Endothelial cell of umbilical vein (primary cell): ENCODE measurements at regions not wholly inside any gene's neighbourhood (a gene's known extent, or its start where the extent isn't known, plus 50 kb on each side); places are given as distances from the start of the nearest gene placed in this dataset.

ENCODE experiments used
- BruUV-seq: library from RNA; stranded (reverse); fragments of 400-500 nt; replicated peaks from 2 replicates; lab custom pipeline; 2021; lab: Mats Ljungman, UMichigan
- CTCF ChIA-PET: fragments of 300-600, 350-600 bp; sonication (Branson Sonifier 250); formaldehyde crosslinking; loops from one replicate; lab custom pipeline; 2021; ENCODE audit warnings: antibody characterized with exemption, inconsistent platforms; lab: Charles Lee
- POLR2A ChIA-PET: fragments of 300-600, 350-600 bp; sonication (Branson Sonifier 250); formaldehyde crosslinking; loops from one replicate; lab custom pipeline; 2021; ENCODE audit warnings: antibody characterized with exemption, inconsistent platforms; lab: Charles Lee
- DNase-seq: peaks from one replicate; pipeline ENCODE4 v3.0.0-alpha.2; 2011; ENCODE audit warnings: low read depth, low spot score
- FAIRE-seq: peaks from 2 replicates; lab custom pipeline; 2011; peaks lifted over from hg19 to GRCh38; lab: Jason Lieb, UNC
- H2AFZ ChIP-seq: 2 replicates; pipeline ENCODE4 v1.6.0; 2012; ENCODE audit warnings: low read depth, low read length, control low read depth, inconsistent platforms
- H3K27ac ChIP-seq: 2 replicates; pipeline ENCODE4 v1.5.1; 2011; ENCODE audit warnings: low read depth, mild to moderate bottlenecking, control low read depth, low read length, moderate library complexity; ENCODE audit not compliant: insufficient read depth
- H3K27me3 ChIP-seq, 2 experiments: 2 replicates each; pipeline versions ENCODE4 v1.6.0 to v1.6.1; 2011; ENCODE audit warnings: low read length in 2 of 2, mixed read lengths in 1 of 2; ENCODE audit not compliant: control insufficient read depth in 2 of 2, insufficient read depth in 2 of 2
- H3K36me3 ChIP-seq, 2 experiments: 2 replicates in 1 of 2; 3 replicates in 1 of 2; pipeline ENCODE4 v1.5.1; 2011; ENCODE audit warnings: low read length in 2 of 2, mild to moderate bottlenecking in 1 of 2, moderate library complexity in 1 of 2; ENCODE audit not compliant: control insufficient read depth in 2 of 2, insufficient read depth in 2 of 2; ENCODE audit errors: extremely low read depth in 1 of 2
- H3K4me1 ChIP-seq: 3 replicates; pipeline ENCODE4 v1.5.1; 2011; ENCODE audit warnings: mild to moderate bottlenecking, low read length; ENCODE audit not compliant: control insufficient read depth, insufficient read depth; ENCODE audit errors: extremely low read depth
- H3K4me2 ChIP-seq: 2 replicates; pipeline ENCODE4 v1.6.1; 2011; ENCODE audit warnings: low read length, control low read depth, mixed read lengths; ENCODE audit not compliant: insufficient read depth
- H3K4me3 ChIP-seq, 3 experiments: fragments of 200-600 bp in 1 of 3; sonication (generic), shearing (Covaris generic) in 1 of 3; replicated peaks in 1 of 3; 2 replicates each; pipeline ENCODE4 v1.5.1; 2011 to 2016; ENCODE audit warnings: control low read depth in 3 of 3, low read length in 3 of 3, mild to moderate bottlenecking in 2 of 3, inconsistent platforms in 1 of 3, low read depth in 1 of 3, moderate library complexity in 1 of 3; ENCODE audit not compliant: insufficient read depth in 1 of 3
- H3K79me2 ChIP-seq: 2 replicates; pipeline ENCODE4 v1.6.0; 2012; ENCODE audit warnings: low read length, inconsistent platforms; ENCODE audit not compliant: control insufficient read depth, insufficient read depth
- H3K9ac ChIP-seq: replicated peaks from 2 replicates; pipeline ENCODE3; 2011; ENCODE audit warnings: low read length, control low read depth; ENCODE audit not compliant: insufficient read depth; ENCODE audit errors: extremely low read depth
- H3K9me1 ChIP-seq: replicated peaks from 3 replicates; pipeline ENCODE4 v1.6.0; 2011; ENCODE audit warnings: mild to moderate bottlenecking, low read length; ENCODE audit not compliant: control insufficient read depth, insufficient read depth; ENCODE audit errors: extremely low read depth
- H3K9me3 ChIP-seq: replicated peaks from 2 replicates; pipeline ENCODE4 v1.5.1; 2012; ENCODE audit warnings: low read length, inconsistent platforms; ENCODE audit not compliant: control insufficient read depth, insufficient read depth
- H4K20me1 ChIP-seq: replicated peaks from 2 replicates; pipeline ENCODE3; 2011; ENCODE audit warnings: mild to moderate bottlenecking, low read length; ENCODE audit not compliant: control insufficient read depth, insufficient read depth; ENCODE audit errors: extremely low read depth
- CTCF ChIP-seq, 2 donors: IDR thresholded peaks; 1 replicate in 1 of 2; 2 replicates in 1 of 2; pipeline ENCODE4 v1.5.1; 2011; ENCODE audit warnings: low read length in 2 of 2, mild to moderate bottlenecking in 2 of 2, moderate library complexity in 2 of 2, control low read depth in 1 of 2, inconsistent platforms in 1 of 2, low read depth in 1 of 2; ENCODE audit not compliant: insufficient read depth in 1 of 2; ENCODE audit errors: extremely low read depth in 1 of 2
- EZH2 ChIP-seq: IDR thresholded peaks from 2 replicates; pipeline ENCODE4 v1.6.1; 2012; ENCODE audit warnings: borderline replicate concordance, low read depth, mild to moderate bottlenecking, moderate library complexity, low read length, inconsistent platforms; ENCODE audit not compliant: severe bottlenecking
- FOS ChIP-seq: IDR thresholded peaks from 2 replicates; pipeline ENCODE4 v1.6.1; 2011; ENCODE audit warnings: mild to moderate bottlenecking, low read length, moderate library complexity, borderline replicate concordance; ENCODE audit not compliant: insufficient read depth
- GATA2 ChIP-seq: IDR thresholded peaks from 2 replicates; pipeline ENCODE4 v1.7.0; 2011; ENCODE audit warnings: low read depth, mild to moderate bottlenecking, moderate library complexity, mixed read lengths, low read length; ENCODE audit not compliant: insufficient read length, insufficient read depth
- JUN ChIP-seq: IDR thresholded peaks from 2 replicates; pipeline ENCODE4 v1.6.1; 2011; ENCODE audit warnings: borderline replicate concordance, low read depth; ENCODE audit not compliant: insufficient read length, insufficient read depth
- MAX ChIP-seq: IDR thresholded peaks from 2 replicates; pipeline ENCODE4 v1.6.1; 2011; ENCODE audit not compliant: insufficient read depth, insufficient read length
- MYC ChIP-seq: IDR thresholded peaks from one replicate; pipeline ENCODE4 v1.6.1; 2011; ENCODE audit warnings: mild to moderate bottlenecking, low read depth, low read length
- POLR2A ChIP-seq: IDR thresholded peaks from 2 replicates; pipeline ENCODE4 v1.6.1; 2012; ENCODE audit warnings: low read depth, mild to moderate bottlenecking, control low read depth, low read length
- POLR2AphosphoS5 ChIP-seq: IDR thresholded peaks from 2 replicates; pipeline ENCODE4 v1.6.1; 2012; ENCODE audit warnings: low read depth, mild to moderate bottlenecking, control low read depth, low read length, moderate library complexity; ENCODE audit not compliant: insufficient read depth
- dilution Hi-C: fragments of 300-500 bp; cut with MboI; formaldehyde crosslinking; loops from one replicate; pipeline ENCODE4 v1.15.0; 2019; ENCODE audit warnings: low sequenced_read_pairs; ENCODE audit not compliant: extremely low pct_ligation_motif_present
- intact Hi-C: fragments of 100-400 bp; cut with micrococcal nuclease; formaldehyde crosslinking; loops from one replicate; pipeline ENCODE4 v1.10.0; 2022

GRCh38 chr3:148034353-148034752, 625.2 kb downstream of the ZIC1 start:
- POLR2A ChIA-PET, result no interaction called here
- H3K27ac ChIP-seq, result no peak overlapping the region
- TF ChIP-seq POLR2A (no peak), FOS (no peak), CTCF (IDR thresholded peaks at IDR 0.05; ENCODE audit: extremely low read depth in 1 of 2, insufficient read depth in 1 of 2, low read depth in 1 of 2, low read length in 2 of 2) (no peak), MYC (no peak), MAX (no peak), GATA2 (no peak), POLR2AphosphoS5 (no peak), EZH2 (no peak), JUN (no peak)
- H3K9ac ChIP-seq, result no peak overlapping the region
- FAIRE-seq (no peak), DNase-seq (no peak)
- H2AFZ ChIP-seq, result no peak overlapping the region
- no TSS peak for BruUV-seq
- no peak overlapping the region for H3K4me2 ChIP-seq
- no peak overlapping the region for H3K4me3 ChIP-seq
- no peaks in the 10 kb centered on the region for H4K20me1 ChIP-seq
- H3K9me3 ChIP-seq, result no peaks in the 10 kb centered on the region
- CTCF ChIA-PET, result no interaction called here
- H3K27me3 ChIP-seq, result no peaks in the 10 kb centered on the region
- dilution Hi-C loops (no loop called here), intact Hi-C loops (no loop called here)
- peaks cover 13% of the 10 kb centered on the region for H3K4me1 ChIP-seq
- H3K9me1 ChIP-seq, result no peaks in the 10 kb centered on the region
- no peaks in the 10 kb centered on the region for H3K79me2 ChIP-seq
- H3K36me3 ChIP-seq, result no peaks in the 10 kb centered on the region
